Upper lobe of right lung (tissue), 1 donor: ENCODE measurements at regions not wholly inside any gene's neighbourhood (a gene's known extent, or its start where the extent isn't known, plus 50 kb on each side); places are given as distances from the start of the nearest gene placed in this dataset.

Experiments
- ATAC-seq: fragments of 200-7000 bp; cut with Tn5 transposase; one replicate; pipeline ENCODE4 v1.9.1; 2020; ENCODE audit warnings: mild to moderate bottlenecking, moderate library complexity
- DNase-seq: peaks from one replicate; pipeline ENCODE4 v3.0.0-alpha.2; 2020
- H3K27ac ChIP-seq: fragments of 200-600 bp; one replicate; pipeline ENCODE4 v1.8.0; 2022
- H3K27me3 ChIP-seq: fragments of 200-600 bp; one replicate; pipeline ENCODE4 v1.8.0; 2022; ENCODE audit warnings: mild to moderate bottlenecking
- H3K36me3 ChIP-seq: fragments of 200-600 bp; one replicate; pipeline ENCODE4 v1.8.0; 2022
- H3K4me1 ChIP-seq: fragments of 200-600 bp; one replicate; pipeline ENCODE4 v1.8.0; 2022
- H3K4me3 ChIP-seq: fragments of 200-600 bp; one replicate; pipeline ENCODE4 v1.8.0; 2022; ENCODE audit warnings: mild to moderate bottlenecking
- H3K9me3 ChIP-seq: fragments of 200-600 bp; one replicate; pipeline ENCODE4 v1.8.0; 2022
- CTCF ChIP-seq: fragments of 200-600 bp; IDR thresholded peaks from one replicate; pipeline ENCODE4 v1.8.0; 2022; ENCODE audit warnings: antibody characterized with exemption
- intact Hi-C: fragments of 100-400 bp; cut with DNase I; formaldehyde crosslinking; loops from one replicate; pipeline ENCODE4 v1.11.0; 2022
- donor health status: DM: no; HTN: yes; CAD: no; lungs with severe emphysema.

- Histone ChIP-seq H3K27me3 (no peaks in the 10 kb centered on the region), H3K4me3 (no peak overlapping the region), H3K27ac (no peak overlapping the region), H3K36me3 (no peaks in the 10 kb centered on the region), H3K9me3 (no peaks in the 10 kb centered on the region), H3K4me1 (no peaks in the 10 kb centered on the region)
- no peak for ATAC-seq
- intact Hi-C loops, result no loop called here
- no peak for DNase-seq
- no peak for TF ChIP-seq CTCF
Observed at GRCh38 chr5:68011259-68011760, 204.2 kb upstream of the PIK3R1 start.

GRCh38 chr5:68010740-68011139, 204.8 kb upstream of the PIK3R1 start:
- ATAC-seq, result no peak
- TF ChIP-seq CTCF, result no peak
- H3K27ac ChIP-seq, result no peak overlapping the region

GRCh38 chr5:68007451-68007850, 208.1 kb upstream of the PIK3R1 start:
- Histone ChIP-seq H3K9me3 (no peaks in the 10 kb centered on the region), H3K27me3 (no peaks in the 10 kb centered on the region), H3K4me3 (no peak overlapping the region), H3K36me3 (no peaks in the 10 kb centered on the region), H3K4me1 (no peaks in the 10 kb centered on the region), H3K27ac (no peak overlapping the region)
- DNase-seq (peak; percentile 68), ATAC-seq (peak; percentile 79)
- intact Hi-C loops, result no loop called here
- TF ChIP-seq CTCF, result no peak

More at GRCh38 chr5:68010740-68011139, 204.8 kb upstream of the PIK3R1 start:
- no peaks in the 10 kb centered on the region for H3K9me3 ChIP-seq
- H3K4me3 ChIP-seq, result no peak overlapping the region
- DNase-seq, result no peak
- no peaks in the 10 kb centered on the region for H3K36me3 ChIP-seq
- no peaks in the 10 kb centered on the region for H3K27me3 ChIP-seq
- no peaks in the 10 kb centered on the region for H3K4me1 ChIP-seq
- intact Hi-C loops, result no loop called here

GRCh38 chr5:68002836-68003235, 212.7 kb upstream of the PIK3R1 start:
- intact Hi-C loops, result no loop called here

GRCh38 chr5:68000805-68001204, 214.8 kb upstream of the PIK3R1 start:
- Histone ChIP-seq H3K9me3 (no peaks in the 10 kb centered on the region), H3K27me3 (no peaks in the 10 kb centered on the region), H3K27ac (no peak overlapping the region), H3K36me3 (no peaks in the 10 kb centered on the region), H3K4me3 (no peak overlapping the region), H3K4me1 (no peaks in the 10 kb centered on the region)
- ATAC-seq (no peak), DNase-seq (no peak)
- intact Hi-C loops, result no loop called here
- no peak for TF ChIP-seq CTCF

More at GRCh38 chr5:68002836-68003235, 212.7 kb upstream of the PIK3R1 start:
- no peak for TF ChIP-seq CTCF
- H3K36me3 ChIP-seq, result no peaks in the 10 kb centered on the region
- ATAC-seq (no peak), DNase-seq (no peak)
- no peak overlapping the region for H3K27ac ChIP-seq
- no peaks in the 10 kb centered on the region for H3K27me3 ChIP-seq
- H3K4me1 ChIP-seq, result no peaks in the 10 kb centered on the region
- no peak overlapping the region for H3K4me3 ChIP-seq
- H3K9me3 ChIP-seq, result no peaks in the 10 kb centered on the region

- H3K27me3 ChIP-seq, result no peaks in the 10 kb centered on the region
- no peaks in the 10 kb centered on the region for H3K36me3 ChIP-seq
- no peak for ATAC-seq
- intact Hi-C loops, result no loop called here
- no peaks in the 10 kb centered on the region for H3K9me3 ChIP-seq
- no peak overlapping the region for H3K4me3 ChIP-seq
- DNase-seq, result no peak
- H3K4me1 ChIP-seq, result no peaks in the 10 kb centered on the region
- TF ChIP-seq CTCF, result no peak
- H3K27ac ChIP-seq, result peak overlapping the region; percentile 70
Observed at GRCh38 chr5:67999391-67999790, 216.2 kb upstream of the PIK3R1 start.
